Panc1 (cell line): ENCODE measurements at regions not wholly inside any gene's neighbourhood (a gene's known extent, or its start where the extent isn't known, plus 50 kb on each side); places are given as distances from the start of the nearest gene placed in this dataset.

ENCODE experiments used
- POLR2AphosphoS5 ChIP-seq: IDR thresholded peaks from 2 replicates; pipeline ENCODE4 v1.6.1; 2012; ENCODE audit warnings: mild to moderate bottlenecking, low read depth, low read length, moderate library complexity
- REST ChIP-seq, 2 experiments: IDR thresholded peaks; 2 replicates each; pipeline ENCODE4 v1.6.1; 2011 to 2012; ENCODE audit warnings: low read depth in 2 of 2, control low read depth in 1 of 2, low read length in 1 of 2, mild to moderate bottlenecking in 1 of 2, moderate library complexity in 1 of 2; ENCODE audit not compliant: insufficient read depth in 1 of 2
- TCF7L2 ChIP-seq: IDR thresholded peaks from 2 replicates; pipeline ENCODE4 v1.6.1; 2011; ENCODE audit warnings: mild to moderate bottlenecking, low read depth, low read length, inconsistent platforms
- TF ChIP-seq, protein P1 (sequence below): fragments of 450-650 bp; IDR thresholded peaks from 2 replicates; pipeline ENCODE4 v1.5.1; 2017; ENCODE audit warnings: mild to moderate bottlenecking

- TF ChIP-seq, protein P1, sequence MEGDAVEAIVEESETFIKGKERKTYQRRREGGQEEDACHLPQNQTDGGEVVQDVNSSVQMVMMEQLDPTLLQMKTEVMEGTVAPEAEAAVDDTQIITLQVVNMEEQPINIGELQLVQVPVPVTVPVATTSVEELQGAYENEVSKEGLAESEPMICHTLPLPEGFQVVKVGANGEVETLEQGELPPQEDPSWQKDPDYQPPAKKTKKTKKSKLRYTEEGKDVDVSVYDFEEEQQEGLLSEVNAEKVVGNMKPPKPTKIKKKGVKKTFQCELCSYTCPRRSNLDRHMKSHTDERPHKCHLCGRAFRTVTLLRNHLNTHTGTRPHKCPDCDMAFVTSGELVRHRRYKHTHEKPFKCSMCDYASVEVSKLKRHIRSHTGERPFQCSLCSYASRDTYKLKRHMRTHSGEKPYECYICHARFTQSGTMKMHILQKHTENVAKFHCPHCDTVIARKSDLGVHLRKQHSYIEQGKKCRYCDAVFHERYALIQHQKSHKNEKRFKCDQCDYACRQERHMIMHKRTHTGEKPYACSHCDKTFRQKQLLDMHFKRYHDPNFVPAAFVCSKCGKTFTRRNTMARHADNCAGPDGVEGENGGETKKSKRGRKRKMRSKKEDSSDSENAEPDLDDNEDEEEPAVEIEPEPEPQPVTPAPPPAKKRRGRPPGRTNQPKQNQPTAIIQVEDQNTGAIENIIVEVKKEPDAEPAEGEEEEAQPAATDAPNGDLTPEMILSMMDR, result no peak
- TF ChIP-seq REST (IDR thresholded peaks at IDR 0.05; ENCODE audit: insufficient read depth in 1 of 2, low read depth in 2 of 2, low read length in 1 of 2) (no peak), TCF7L2 (no peak), POLR2AphosphoS5 (no peak)
Measured at GRCh38 chr2:107697385-107697784, 129.3 kb upstream of the RGPD4 start.
